PC-9 (cell line): ENCODE measurements at regions not wholly inside any gene's neighbourhood (a gene's known extent, or its start where the extent isn't known, plus 50 kb on each side); places are given as distances from the start of the nearest gene placed in this dataset.

Experiments
- EZH2 ChIP-seq: fragments of 200-600 bp; sonication (generic); IDR thresholded peaks from 2 replicates; pipeline ENCODE4 v1.8.0; 2017; ENCODE audit warnings: antibody characterized with exemption, low read depth
- TF ChIP-seq, protein P1 (sequence below): fragments of 200-600 bp; sonication (generic); conservative IDR thresholded peaks from 2 replicates; pipeline ENCODE4 v1.6.1; 2017; ENCODE audit warnings: mixed run types, antibody characterized with exemption, mild to moderate bottlenecking, moderate library complexity

DNA sequence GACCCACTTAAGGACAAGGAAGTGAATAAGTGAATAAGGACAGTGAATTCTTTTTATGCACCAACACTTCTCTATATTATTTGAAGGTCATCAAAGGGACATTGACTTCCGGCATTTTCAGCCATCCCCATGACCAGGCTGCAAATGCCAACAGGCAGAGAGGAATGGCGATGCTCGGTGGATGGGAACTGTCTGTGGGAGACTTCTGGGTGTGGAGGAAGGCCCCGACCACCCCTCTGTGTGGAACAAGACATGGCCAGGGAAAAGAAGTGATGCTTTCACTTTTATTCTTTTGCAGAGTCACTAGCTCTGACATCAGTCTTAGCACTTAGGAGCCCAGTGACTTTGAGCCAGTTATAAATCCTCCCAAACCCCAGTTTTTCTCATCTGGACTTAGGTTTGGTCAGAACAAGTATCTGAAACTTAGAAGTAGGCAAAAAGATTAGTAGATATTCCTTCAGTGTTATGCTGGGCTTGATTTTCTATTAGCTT, 84.5 kb downstream of the KBTBD8 start:
- TF ChIP-seq, protein P1, sequence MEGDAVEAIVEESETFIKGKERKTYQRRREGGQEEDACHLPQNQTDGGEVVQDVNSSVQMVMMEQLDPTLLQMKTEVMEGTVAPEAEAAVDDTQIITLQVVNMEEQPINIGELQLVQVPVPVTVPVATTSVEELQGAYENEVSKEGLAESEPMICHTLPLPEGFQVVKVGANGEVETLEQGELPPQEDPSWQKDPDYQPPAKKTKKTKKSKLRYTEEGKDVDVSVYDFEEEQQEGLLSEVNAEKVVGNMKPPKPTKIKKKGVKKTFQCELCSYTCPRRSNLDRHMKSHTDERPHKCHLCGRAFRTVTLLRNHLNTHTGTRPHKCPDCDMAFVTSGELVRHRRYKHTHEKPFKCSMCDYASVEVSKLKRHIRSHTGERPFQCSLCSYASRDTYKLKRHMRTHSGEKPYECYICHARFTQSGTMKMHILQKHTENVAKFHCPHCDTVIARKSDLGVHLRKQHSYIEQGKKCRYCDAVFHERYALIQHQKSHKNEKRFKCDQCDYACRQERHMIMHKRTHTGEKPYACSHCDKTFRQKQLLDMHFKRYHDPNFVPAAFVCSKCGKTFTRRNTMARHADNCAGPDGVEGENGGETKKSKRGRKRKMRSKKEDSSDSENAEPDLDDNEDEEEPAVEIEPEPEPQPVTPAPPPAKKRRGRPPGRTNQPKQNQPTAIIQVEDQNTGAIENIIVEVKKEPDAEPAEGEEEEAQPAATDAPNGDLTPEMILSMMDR = no peak
- no peak for TF ChIP-seq EZH2
